IMR-90 (cell line): ENCODE measurements at regions not wholly inside any gene's neighbourhood (a gene's known extent, or its start where the extent isn't known, plus 50 kb on each side); places are given as distances from the start of the nearest gene placed in this dataset.

Source experiments
- BHLHE40 ChIP-seq: fragments of 150-350 bp; IDR thresholded peaks from 2 replicates; pipeline ENCODE4 v1.6.1; 2016; ENCODE audit warnings: mild to moderate bottlenecking, low read depth, low read length
- CEBPB ChIP-seq: IDR thresholded peaks from 2 replicates; pipeline ENCODE4 v1.6.1; 2012; ENCODE audit warnings: low read depth, low read length, improper control_type of control experiment
- FOS ChIP-seq: fragments of 150-350 bp; IDR thresholded peaks from 2 replicates; pipeline ENCODE4 v1.6.1; 2016; ENCODE audit warnings: low read depth, low read length
- MAFK ChIP-seq: IDR thresholded peaks from 2 replicates; pipeline ENCODE4 v1.6.1; 2012; ENCODE audit warnings: low read depth, low read length, improper control_type of control experiment
- POLR2A ChIP-seq: IDR thresholded peaks from 2 replicates; pipeline ENCODE4 v1.6.1; 2012; ENCODE audit warnings: mild to moderate bottlenecking, low read depth, low read length
- RFX5 ChIP-seq: IDR thresholded peaks from 2 replicates; pipeline ENCODE4 v1.8.0; 2012; ENCODE audit warnings: low read depth, mild to moderate bottlenecking, low read length, moderate library complexity
- TF ChIP-seq, protein P1 (sequence below): conservative IDR thresholded peaks from 2 replicates; pipeline ENCODE4 v1.5.1; 2012; ENCODE audit warnings: mild to moderate bottlenecking, low read depth, low read length, improper control_type of control experiment
- TF ChIP-seq, protein P2 (sequence below): fragments of 150-350 bp; IDR thresholded peaks from 2 replicates; pipeline ENCODE4 v1.6.1; 2017; ENCODE audit warnings: mild to moderate bottlenecking, antibody characterized with exemption, low read length, low read depth
- TF ChIP-seq, protein P3 (sequence below): fragments of 150-350 bp; IDR thresholded peaks from 2 replicates; pipeline ENCODE4 v1.6.1; 2016; ENCODE audit warnings: low read depth, mild to moderate bottlenecking, low read length, moderate library complexity, borderline replicate concordance

DNA sequence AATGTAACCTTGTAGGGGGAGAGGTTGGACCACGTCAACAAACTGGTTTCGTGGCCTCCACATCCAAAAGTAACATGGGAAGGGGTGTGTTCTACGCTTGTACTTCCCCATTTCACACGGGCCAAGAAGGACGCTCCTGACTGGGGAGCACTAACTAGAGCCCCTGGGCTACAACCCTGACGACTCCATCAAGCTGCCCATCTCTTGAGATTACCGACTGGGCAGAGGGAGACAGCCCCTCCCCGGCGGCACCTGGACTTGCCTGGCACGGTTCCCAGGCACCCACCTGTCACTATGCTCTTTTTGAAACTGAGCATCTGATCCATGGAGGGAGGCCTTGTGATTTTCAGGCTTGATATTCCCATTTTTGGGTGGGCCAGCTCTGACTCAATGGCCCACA is 68.5 kb downstream of the SHANK2 start:
- TF ChIP-seq, protein P1, sequence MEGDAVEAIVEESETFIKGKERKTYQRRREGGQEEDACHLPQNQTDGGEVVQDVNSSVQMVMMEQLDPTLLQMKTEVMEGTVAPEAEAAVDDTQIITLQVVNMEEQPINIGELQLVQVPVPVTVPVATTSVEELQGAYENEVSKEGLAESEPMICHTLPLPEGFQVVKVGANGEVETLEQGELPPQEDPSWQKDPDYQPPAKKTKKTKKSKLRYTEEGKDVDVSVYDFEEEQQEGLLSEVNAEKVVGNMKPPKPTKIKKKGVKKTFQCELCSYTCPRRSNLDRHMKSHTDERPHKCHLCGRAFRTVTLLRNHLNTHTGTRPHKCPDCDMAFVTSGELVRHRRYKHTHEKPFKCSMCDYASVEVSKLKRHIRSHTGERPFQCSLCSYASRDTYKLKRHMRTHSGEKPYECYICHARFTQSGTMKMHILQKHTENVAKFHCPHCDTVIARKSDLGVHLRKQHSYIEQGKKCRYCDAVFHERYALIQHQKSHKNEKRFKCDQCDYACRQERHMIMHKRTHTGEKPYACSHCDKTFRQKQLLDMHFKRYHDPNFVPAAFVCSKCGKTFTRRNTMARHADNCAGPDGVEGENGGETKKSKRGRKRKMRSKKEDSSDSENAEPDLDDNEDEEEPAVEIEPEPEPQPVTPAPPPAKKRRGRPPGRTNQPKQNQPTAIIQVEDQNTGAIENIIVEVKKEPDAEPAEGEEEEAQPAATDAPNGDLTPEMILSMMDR: no peak
- TF ChIP-seq POLR2A (no peak), MAFK (no peak), BHLHE40 (no peak), CEBPB (no peak), RFX5 (no peak), FOS (no peak)
- TF ChIP-seq, protein P2, sequence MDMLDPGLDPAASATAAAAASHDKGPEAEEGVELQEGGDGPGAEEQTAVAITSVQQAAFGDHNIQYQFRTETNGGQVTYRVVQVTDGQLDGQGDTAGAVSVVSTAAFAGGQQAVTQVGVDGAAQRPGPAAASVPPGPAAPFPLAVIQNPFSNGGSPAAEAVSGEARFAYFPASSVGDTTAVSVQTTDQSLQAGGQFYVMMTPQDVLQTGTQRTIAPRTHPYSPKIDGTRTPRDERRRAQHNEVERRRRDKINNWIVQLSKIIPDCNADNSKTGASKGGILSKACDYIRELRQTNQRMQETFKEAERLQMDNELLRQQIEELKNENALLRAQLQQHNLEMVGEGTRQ: no peak
- TF ChIP-seq, protein P3, sequence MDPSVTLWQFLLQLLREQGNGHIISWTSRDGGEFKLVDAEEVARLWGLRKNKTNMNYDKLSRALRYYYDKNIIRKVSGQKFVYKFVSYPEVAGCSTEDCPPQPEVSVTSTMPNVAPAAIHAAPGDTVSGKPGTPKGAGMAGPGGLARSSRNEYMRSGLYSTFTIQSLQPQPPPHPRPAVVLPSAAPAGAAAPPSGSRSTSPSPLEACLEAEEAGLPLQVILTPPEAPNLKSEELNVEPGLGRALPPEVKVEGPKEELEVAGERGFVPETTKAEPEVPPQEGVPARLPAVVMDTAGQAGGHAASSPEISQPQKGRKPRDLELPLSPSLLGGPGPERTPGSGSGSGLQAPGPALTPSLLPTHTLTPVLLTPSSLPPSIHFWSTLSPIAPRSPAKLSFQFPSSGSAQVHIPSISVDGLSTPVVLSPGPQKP: no peak
